GM18909 (cell line): ENCODE measurements at regions not wholly inside any gene's neighbourhood (a gene's known extent, or its start where the extent isn't known, plus 50 kb on each side); places are given as distances from the start of the nearest gene placed in this dataset.

ENCODE experiments used
- ATAC-seq: cut with Tn5 transposase; IDR thresholded peaks from one replicate; pipeline ENCODE4 v1.9.1; 2021; ENCODE audit warnings: mild to moderate bottlenecking; ENCODE audit not compliant: unreplicated experiment, poor library complexity

GRCh38 chr14:73800970-73801515, 50.6 kb upstream of the PTGR2 start:
- no peak for ATAC-seq

GRCh38 chr14:73797543-73798265, 53.9 kb upstream of the PTGR2 start:
- no peak for ATAC-seq

- ATAC-seq: no peak
These were observed 54.6 kb upstream of the PTGR2 start for GRCh38 chr14:73796893-73797542.

DNA sequence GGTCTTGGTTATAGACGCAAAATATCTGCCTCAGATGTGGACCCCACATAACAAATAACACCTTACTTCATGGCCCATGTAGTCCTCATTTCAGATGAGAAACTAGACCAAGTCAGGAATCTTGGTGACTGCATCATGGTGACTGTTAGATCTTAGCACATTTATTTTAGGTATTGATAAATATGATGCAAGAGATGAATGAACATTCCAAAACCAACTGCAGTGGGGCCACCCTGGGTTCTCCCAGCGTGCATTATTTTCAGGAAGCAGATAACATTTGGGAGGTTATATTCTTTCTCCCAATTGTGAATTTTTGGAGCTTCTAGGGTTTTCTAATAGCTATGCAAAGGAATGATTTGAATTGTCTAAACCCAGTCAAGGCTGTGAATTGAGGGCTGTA, 55.2 kb upstream of the PTGR2 start:
- ATAC-seq: no peak

- no peak for ATAC-seq
These were observed 55.7 kb upstream of the PTGR2 start for GRCh38 chr14:73795974-73796373.

- no peak for ATAC-seq
These were observed 56.2 kb upstream of the PTGR2 start for GRCh38 chr14:73795466-73795865.

DNA sequence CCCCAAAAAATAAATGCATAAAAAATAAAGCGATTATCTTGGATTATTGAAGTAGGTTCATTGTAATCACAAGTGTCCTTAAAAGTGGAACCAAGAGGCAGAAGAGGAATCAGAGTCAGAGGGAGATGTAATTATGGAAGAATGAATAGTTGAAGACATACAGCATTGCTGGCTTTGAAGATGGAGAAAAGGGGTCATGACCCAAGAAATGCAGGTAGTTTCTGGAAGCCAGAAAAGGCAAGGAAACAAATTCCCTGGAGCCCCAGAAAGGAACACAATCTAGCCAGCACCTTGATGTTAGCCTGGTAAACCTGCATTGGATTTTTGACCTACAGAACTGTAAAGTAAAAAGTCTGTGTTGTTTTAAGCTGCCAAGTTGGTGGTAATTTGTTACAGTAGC, 57.5 kb upstream of the PTGR2 start:
- ATAC-seq: no peak

GRCh38 chr14:73792481-73792880, 59.1 kb upstream of the PTGR2 start:
- ATAC-seq: no peak

DNA sequence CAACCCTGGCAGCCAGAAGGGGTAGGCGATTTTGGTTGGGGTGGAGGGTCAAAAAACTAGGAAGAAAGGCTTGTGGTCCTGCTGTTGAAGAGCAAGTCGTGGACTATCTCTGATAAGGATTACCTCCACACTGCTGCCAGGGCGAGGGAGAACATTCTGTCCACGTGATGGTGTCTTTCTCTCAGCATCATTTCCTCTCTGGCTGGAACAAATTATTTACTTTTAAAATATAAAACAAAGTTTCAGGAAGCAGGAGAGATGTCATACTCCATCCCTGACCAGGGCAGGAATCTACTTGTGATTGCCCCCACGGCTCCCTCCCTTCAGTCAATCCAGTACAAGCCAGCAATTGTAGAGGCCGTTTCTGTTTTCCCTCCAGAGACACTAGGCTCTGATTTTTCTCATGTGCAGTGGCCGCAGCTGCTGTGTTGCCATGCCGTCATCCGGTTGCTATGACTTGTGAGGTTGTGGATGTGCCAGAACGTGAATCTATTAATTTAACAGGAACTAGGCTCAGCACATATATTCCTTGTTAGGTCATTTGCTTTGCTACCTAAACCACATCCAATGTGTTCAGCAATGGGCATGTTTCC, 61.5 kb upstream of the PTGR2 start:
- no peak for ATAC-seq

- ATAC-seq: no peak
These were observed 62.7 kb upstream of the PTGR2 start for GRCh38 chr14:73788701-73789551.

DNA sequence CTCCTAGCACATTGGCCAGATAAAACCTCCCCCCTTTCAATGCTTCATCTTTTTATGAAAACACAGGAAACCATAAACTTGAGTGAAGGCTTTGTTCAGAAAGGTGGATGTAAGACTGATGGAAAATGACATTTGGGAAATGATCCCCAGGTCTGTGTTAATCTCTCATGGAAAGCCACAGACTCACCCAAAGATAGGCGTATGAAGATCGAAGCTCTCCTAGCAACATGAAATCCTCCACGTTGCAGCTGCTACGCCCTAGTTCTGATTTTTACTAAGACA, 63.4 kb upstream of the PTGR2 start:
- no peak for ATAC-seq

DNA sequence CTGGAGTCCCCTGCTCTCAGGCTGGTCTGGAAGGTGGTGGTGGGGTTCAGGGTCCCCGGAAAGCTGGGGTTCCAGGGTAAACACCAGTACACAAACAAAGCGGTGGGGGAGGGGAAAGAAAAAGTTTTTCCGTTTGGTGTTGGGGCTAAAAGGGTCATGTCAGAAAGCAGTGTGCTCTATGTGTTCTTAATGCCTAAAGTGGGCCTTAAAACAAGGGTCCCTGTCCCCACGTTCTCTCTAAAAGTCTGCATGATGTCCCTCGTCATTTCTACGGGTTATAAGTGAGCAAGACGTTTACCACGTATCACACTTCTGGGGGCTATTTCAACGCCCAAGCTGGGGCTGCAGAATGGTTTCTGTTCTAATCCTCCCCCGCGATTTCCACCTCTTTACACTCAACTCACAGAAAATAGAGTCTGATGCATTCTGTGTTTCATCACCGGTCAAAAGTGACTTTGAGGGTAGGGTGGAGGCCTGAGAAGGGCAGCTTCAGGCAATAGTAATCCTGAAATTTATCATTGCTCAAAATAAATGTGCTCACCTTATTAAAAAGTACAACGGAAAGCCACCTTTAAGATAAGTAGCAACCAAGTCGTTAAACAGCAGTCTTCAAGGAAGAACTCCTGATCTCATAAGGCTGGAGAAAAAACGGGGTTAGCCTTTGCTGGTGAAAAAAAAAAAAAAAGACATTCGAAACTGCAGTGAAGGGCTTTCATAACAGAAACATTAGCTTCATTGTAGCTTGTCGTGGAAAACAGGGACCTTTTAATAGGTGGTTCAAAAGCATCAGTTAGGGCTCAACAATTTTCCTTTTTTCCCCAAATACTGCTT, 63.9 kb upstream of the PTGR2 start:
- ATAC-seq: no peak

DNA sequence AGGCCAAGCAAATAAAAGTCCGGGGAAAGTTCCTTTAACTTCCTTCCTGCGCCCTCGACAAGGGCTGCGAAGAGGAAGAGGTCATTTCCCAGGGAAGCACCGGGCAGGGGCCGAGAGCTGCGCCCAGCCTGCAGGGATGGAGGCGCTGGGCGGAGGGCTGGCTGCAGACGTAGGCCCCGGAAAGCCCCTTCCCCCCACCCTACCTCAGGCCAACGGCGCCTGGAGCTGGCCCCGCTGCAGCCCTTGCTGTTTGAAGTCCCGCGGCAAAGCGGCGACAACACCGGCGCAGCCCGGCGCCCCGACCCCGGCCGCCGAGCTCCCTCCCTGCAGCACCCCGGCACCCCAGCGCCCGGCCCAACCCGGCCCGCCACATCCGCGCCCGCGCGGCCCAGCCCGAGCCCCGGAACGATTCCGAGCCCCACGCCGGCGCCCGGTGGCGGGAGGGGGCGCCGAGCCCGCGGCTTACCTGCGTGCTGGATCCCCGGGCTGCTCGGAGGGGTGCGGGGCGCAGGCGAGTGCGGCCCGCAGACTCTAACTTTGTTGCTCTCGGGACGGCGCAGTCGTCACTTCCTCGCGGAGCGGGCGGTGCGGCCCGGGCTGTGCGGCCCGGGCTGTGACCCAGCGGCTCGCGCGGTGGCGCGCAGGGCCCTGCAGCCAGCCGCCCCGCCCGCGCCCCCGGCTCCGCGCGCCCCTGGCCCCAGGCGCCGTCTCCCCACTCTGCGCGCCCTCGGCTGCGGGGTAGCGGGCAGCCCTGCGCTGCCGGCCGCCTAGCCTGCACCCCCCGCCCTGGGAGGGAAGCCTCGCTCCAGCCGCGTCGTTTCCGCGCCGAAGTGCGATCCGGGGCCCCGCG, 64.8 kb upstream of the PTGR2 start:
- ATAC-seq: peak; percentile 40

DNA sequence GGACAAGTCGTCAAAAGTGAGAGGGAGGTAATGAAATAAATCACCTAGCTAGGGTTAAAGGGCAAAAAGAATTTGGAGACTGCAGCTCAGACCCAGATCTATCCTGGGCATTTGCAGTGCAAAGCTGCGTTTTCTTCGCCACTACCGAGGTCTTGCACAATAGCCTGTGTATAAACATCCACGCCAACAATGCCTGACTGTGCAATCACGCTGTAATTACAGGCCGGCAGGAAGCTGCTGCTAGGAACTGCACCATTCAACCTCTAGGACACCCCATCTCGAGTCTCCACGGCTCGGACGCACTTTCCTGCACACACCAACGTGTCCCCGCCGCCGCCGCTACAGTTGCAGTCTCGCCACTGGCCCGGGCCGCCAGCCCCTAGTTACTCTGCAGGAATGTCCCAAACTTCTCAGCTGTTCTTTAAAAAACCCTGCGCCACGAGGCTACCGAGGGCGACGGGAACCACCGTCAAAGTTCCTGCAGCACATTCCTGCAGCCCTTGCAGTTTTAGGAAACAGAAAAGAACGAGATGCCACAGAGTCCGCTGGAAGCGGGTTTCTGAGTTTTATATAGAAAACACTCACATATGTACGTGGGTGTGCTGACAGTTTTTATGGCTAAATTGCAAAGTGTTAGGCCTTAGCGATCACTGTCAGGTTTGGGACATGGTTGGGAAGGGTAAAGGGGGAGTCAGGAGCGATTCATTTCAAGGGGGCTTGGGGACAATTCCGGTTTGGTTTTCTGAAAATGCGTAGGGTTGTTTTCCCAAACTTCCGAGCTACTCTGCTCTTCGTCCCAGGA, 65.6 kb upstream of the PTGR2 start:
- no peak for ATAC-seq

DNA sequence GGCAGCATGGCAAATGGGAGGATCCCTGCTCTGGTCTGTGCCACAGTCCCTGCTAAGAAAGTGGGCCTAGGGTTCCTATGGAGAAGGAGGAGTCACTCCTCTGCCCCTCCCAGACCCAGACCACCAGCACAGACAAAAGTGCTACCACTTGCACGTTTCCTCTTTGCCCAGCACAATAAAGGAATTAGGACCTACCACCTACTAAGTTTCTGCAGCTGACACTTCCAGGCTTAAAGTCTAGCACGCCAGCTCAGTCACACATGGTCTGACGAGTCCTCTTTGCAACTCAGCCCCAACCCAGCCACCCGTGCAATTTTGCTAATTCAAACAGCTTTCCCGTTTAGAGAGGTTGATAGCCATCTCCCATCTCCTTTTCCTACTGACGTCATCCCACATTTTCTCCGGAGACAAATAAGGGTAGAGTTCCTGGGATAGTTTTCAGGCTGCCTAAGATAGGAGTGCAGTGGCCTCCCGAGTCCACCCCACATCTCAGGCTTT, 66.2 kb upstream of the PTGR2 start:
- ATAC-seq: peak; percentile 34

DNA sequence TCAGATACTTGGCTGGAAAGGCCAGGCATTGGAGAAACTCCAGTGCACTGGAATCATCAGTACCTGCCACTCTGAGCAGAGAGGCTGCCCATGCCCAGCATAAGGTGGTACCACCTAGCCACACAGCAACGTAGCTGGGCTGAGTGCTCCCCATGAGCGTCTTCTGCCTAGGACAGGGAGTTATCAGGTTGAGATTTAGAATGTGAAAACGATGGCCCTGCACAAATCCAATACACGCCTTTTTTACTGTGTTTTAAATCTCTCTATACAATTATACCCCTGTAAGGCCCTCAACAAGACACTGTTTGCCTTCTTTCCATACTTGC, 66.7 kb upstream of the PTGR2 start:
- no peak for ATAC-seq

GRCh38 chr14:73784181-73784987, 67.2 kb upstream of the PTGR2 start:
- ATAC-seq: no peak
